H1 (cell line): ENCODE measurements at regions not wholly inside any gene's neighbourhood (a gene's known extent, or its start where the extent isn't known, plus 50 kb on each side); places are given as distances from the start of the nearest gene placed in this dataset.

ENCODE experiments used
- CTCF ChIA-PET: fragments of 300-600 bp; sonication (Branson Sonifier 250); formaldehyde crosslinking; loops from one replicate; lab custom pipeline; 2021; ENCODE audit not compliant: partially characterized antibody; lab: Charles Lee
- POLR2A ChIA-PET: fragments of 300-600 bp; sonication (Branson Sonifier 250); formaldehyde crosslinking; loops from one replicate; lab custom pipeline; 2021; ENCODE audit warnings: inconsistent platforms; ENCODE audit not compliant: partially characterized antibody; lab: Charles Lee
- DNase-seq, 2 experiments: peaks; one replicate each; pipeline versions ENCODE4 v3.0.0 to v3.0.0-alpha.2; 2010 to 2022; ENCODE audit warnings: low spot score in 2 of 2, low read depth in 1 of 2, mixed read lengths in 1 of 2
- FAIRE-seq: peaks from 2 replicates; lab custom pipeline; 2011; peaks lifted over from hg19 to GRCh38; lab: Jason Lieb, UNC
- H2AFZ ChIP-seq: 2 replicates; pipeline ENCODE4 v1.8.1; 2012; ENCODE audit warnings: low read length, inconsistent platforms
- H2AK5ac ChIP-seq: 2 replicates; pipeline ENCODE4 v1.6.1; 2013; ENCODE audit warnings: low read depth, low read length
- H2BK120ac ChIP-seq: replicated peaks from 2 replicates; pipeline ENCODE3; 2013; ENCODE audit warnings: low read depth, low read length, inconsistent platforms
- H2BK12ac ChIP-seq: 2 replicates; pipeline ENCODE4 v1.6.1; 2013; ENCODE audit warnings: low read depth, low read length
- H2BK15ac ChIP-seq: 2 replicates; pipeline ENCODE4 v1.6.1; 2013; ENCODE audit warnings: low read length
- H2BK20ac ChIP-seq: 2 replicates; pipeline ENCODE4 v1.6.1; 2013; ENCODE audit warnings: low read length
- H2BK5ac ChIP-seq: 2 replicates; pipeline ENCODE4 v1.6.1; 2013; ENCODE audit warnings: low read depth, low read length
- H3K14ac ChIP-seq: 2 replicates; pipeline ENCODE4 v1.6.1; 2013; ENCODE audit warnings: inconsistent platforms; ENCODE audit not compliant: insufficient read length
- H3K18ac ChIP-seq: 2 replicates; pipeline ENCODE4 v1.6.1; 2013; ENCODE audit warnings: low read length; ENCODE audit errors: extremely low read depth
- H3K23ac ChIP-seq: 2 replicates; pipeline ENCODE4 v1.6.1; 2013; ENCODE audit warnings: inconsistent platforms; ENCODE audit not compliant: insufficient read length
- H3K23me2 ChIP-seq: 2 replicates; pipeline ENCODE4 v1.6.1; 2013; ENCODE audit warnings: low read depth, low read length
- H3K27ac ChIP-seq: 2 replicates; pipeline ENCODE4 v1.6.1; 2011; ENCODE audit warnings: low read depth, low read length, inconsistent platforms
- H3K27me3 ChIP-seq, 4 experiments: replicated peaks in 1 of 4; 1 replicate in 1 of 4; 2 replicates in 3 of 4; pipeline versions ENCODE4 v1.6.1 to v1.8.1; 2011 to 2013; ENCODE audit warnings: low read length in 3 of 4, mild to moderate bottlenecking in 3 of 4, inconsistent platforms in 2 of 4, mixed read lengths in 2 of 4, moderate library complexity in 1 of 4; ENCODE audit not compliant: control insufficient read depth in 3 of 4, insufficient read depth in 3 of 4; ENCODE audit errors: extremely low read depth in 1 of 4
- H3K36me3 ChIP-seq, 4 experiments: 2 replicates each; pipeline versions ENCODE4 v1.6.1 to v1.8.1; 2011 to 2013; ENCODE audit warnings: mild to moderate bottlenecking in 4 of 4, low read length in 3 of 4, moderate library complexity in 2 of 4, control low read depth in 1 of 4, inconsistent platforms in 1 of 4; ENCODE audit not compliant: insufficient read depth in 4 of 4, control insufficient read depth in 2 of 4
- H3K4ac ChIP-seq: replicated peaks from 2 replicates; pipeline ENCODE3; 2013; ENCODE audit warnings: low read length, low read depth, mixed read lengths, inconsistent platforms; ENCODE audit not compliant: insufficient read length
- H3K4me1 ChIP-seq, 4 experiments: replicated peaks in 1 of 4; 1 replicate in 1 of 4; 2 replicates in 3 of 4; pipeline versions ENCODE4 v1.6.1 to v1.8.1; 2011 to 2013; ENCODE audit warnings: low read length in 3 of 4, inconsistent platforms in 2 of 4, mixed read lengths in 1 of 4; ENCODE audit not compliant: insufficient read depth in 4 of 4, control insufficient read depth in 3 of 4
- H3K4me2 ChIP-seq, 2 experiments: 2 replicates each; pipeline versions ENCODE4 v1.6.1 to v1.8.1; 2011 to 2013; ENCODE audit warnings: low read depth in 2 of 2, low read length in 2 of 2, control low read depth in 1 of 2, inconsistent platforms in 1 of 2, mild to moderate bottlenecking in 1 of 2; ENCODE audit not compliant: insufficient read depth in 1 of 2
- H3K4me3 ChIP-seq, 4 experiments: fragments of 200-600, 300-600 bp in 1 of 4; sonication (generic), shearing (Covaris generic), sonication (Bioruptor Twin) in 1 of 4; 2 replicates each; pipeline versions ENCODE4 v1.5.1 to v1.8.1; 2011 to 2016; ENCODE audit warnings: low read length in 4 of 4, low read depth in 3 of 4, control low read depth in 2 of 4, inconsistent platforms in 2 of 4, mild to moderate bottlenecking in 2 of 4, mixed read lengths in 1 of 4, moderate library complexity in 1 of 4; ENCODE audit not compliant: insufficient read depth in 2 of 4; ENCODE audit errors: extremely low read depth in 1 of 4
- H3K56ac ChIP-seq: replicated peaks from 2 replicates; pipeline ENCODE3; 2013; ENCODE audit warnings: low read depth, mild to moderate bottlenecking, mixed read lengths, low read length, inconsistent platforms; ENCODE audit not compliant: insufficient read length
- H3K79me1 ChIP-seq: 2 replicates; pipeline ENCODE4 v1.6.1; 2013; ENCODE audit warnings: low read depth, low read length, control low read depth
- H3K79me2 ChIP-seq, 2 experiments: 2 replicates each; pipeline versions ENCODE4 v1.6.1 to v1.8.1; 2012 to 2013; ENCODE audit warnings: low read length in 2 of 2, mild to moderate bottlenecking in 2 of 2, inconsistent platforms in 1 of 2; ENCODE audit not compliant: insufficient read depth in 2 of 2, control insufficient read depth in 1 of 2
- H3K9ac ChIP-seq, 4 experiments: replicated peaks in 1 of 4; 1 replicate in 1 of 4; 2 replicates in 3 of 4; pipeline versions ENCODE4 v1.6.1 to v1.8.1; 2011 to 2013; ENCODE audit warnings: low read depth in 3 of 4, low read length in 3 of 4, control low read depth in 2 of 4, mild to moderate bottlenecking in 2 of 4, moderate library complexity in 2 of 4, inconsistent platforms in 1 of 4; ENCODE audit errors: extremely low read depth in 1 of 4
- H3K9me3 ChIP-seq, 2 experiments: 2 replicates each; pipeline versions ENCODE4 v1.6.1 to v1.8.1; 2012 to 2013; ENCODE audit warnings: mild to moderate bottlenecking in 2 of 2, moderate library complexity in 2 of 2, control low read depth in 1 of 2, inconsistent platforms in 1 of 2, low read depth in 1 of 2, low read length in 1 of 2, mixed read lengths in 1 of 2; ENCODE audit not compliant: insufficient read depth in 2 of 2
- H4K20me1 ChIP-seq, 2 experiments: replicated peaks in 1 of 2; 2 replicates each; pipeline versions ENCODE3 to v1.8.1; 2011 to 2013; ENCODE audit warnings: inconsistent platforms in 2 of 2, low read length in 2 of 2, mild to moderate bottlenecking in 1 of 2; ENCODE audit not compliant: insufficient read depth in 2 of 2, control insufficient read depth in 1 of 2
- H4K5ac ChIP-seq: 2 replicates; pipeline ENCODE4 v1.6.1; 2013; ENCODE audit warnings: low read length, low read depth, mixed read lengths, inconsistent platforms; ENCODE audit not compliant: insufficient read length
- H4K8ac ChIP-seq: 2 replicates; pipeline ENCODE4 v1.8.0; 2013; ENCODE audit warnings: mild to moderate bottlenecking, moderate library complexity, low read length, inconsistent platforms; ENCODE audit not compliant: insufficient read depth; ENCODE audit errors: extremely low read depth
- H4K91ac ChIP-seq: replicated peaks from 2 replicates; pipeline ENCODE3; 2013; ENCODE audit warnings: low read length, mixed read lengths, inconsistent platforms; ENCODE audit not compliant: insufficient read length
- GABPA ChIP-seq: IDR thresholded peaks from 2 replicates; pipeline ENCODE4 v1.6.1; 2011; ENCODE audit warnings: mild to moderate bottlenecking, low read length, moderate library complexity, borderline replicate concordance; ENCODE audit not compliant: insufficient read depth
- HDAC2 ChIP-seq, 2 experiments: fragments of 300-600 bp in 1 of 2; sonication (generic) in 1 of 2; IDR thresholded peaks; 2 replicates each; pipeline ENCODE4 v1.6.1; 2011 to 2012; ENCODE audit warnings: low read depth in 2 of 2, low read length in 2 of 2, mild to moderate bottlenecking in 2 of 2, moderate library complexity in 2 of 2, borderline replicate concordance in 1 of 2, inconsistent platforms in 1 of 2
- POLR2A ChIP-seq, 2 experiments: IDR thresholded peaks; 1 replicate in 1 of 2; 2 replicates in 1 of 2; pipeline ENCODE4 v1.6.1; 2011; ENCODE audit warnings: low read depth in 2 of 2, low read length in 2 of 2, mild to moderate bottlenecking in 2 of 2; ENCODE audit errors: control extremely low read depth in 1 of 2
- POLR2AphosphoS5 ChIP-seq: IDR thresholded peaks from 2 replicates; pipeline ENCODE4 v1.6.1; 2011; ENCODE audit warnings: low read depth, low read length
- SIX5 ChIP-seq: IDR thresholded peaks from 2 replicates; pipeline ENCODE4 v1.6.1; 2011; ENCODE audit warnings: mild to moderate bottlenecking, low read depth, low read length
- SRF ChIP-seq: IDR thresholded peaks from 2 replicates; pipeline ENCODE4 v1.6.1; 2011; ENCODE audit warnings: mild to moderate bottlenecking, low read depth, low read length, moderate library complexity
- TAF1 ChIP-seq: IDR thresholded peaks from 2 replicates; pipeline ENCODE4 v1.6.1; 2011; ENCODE audit warnings: mild to moderate bottlenecking, low read depth, low read length
- TAF7 ChIP-seq: optimal IDR thresholded peaks from 2 replicates; pipeline ENCODE3; 2011; ENCODE audit warnings: low read depth, mild to moderate bottlenecking, inconsistent platforms, low read length, moderate library complexity, borderline replicate concordance
- TCF12 ChIP-seq: IDR thresholded peaks from 2 replicates; pipeline ENCODE4 v1.6.1; 2011; ENCODE audit warnings: low read depth, mild to moderate bottlenecking, low read length
- YY1 ChIP-seq: IDR thresholded peaks from 2 replicates; pipeline ENCODE4 v1.6.1; 2011; ENCODE audit warnings: low read depth, mild to moderate bottlenecking, low read length
- WGBS, 2 experiments: shearing (Covaris generic) in 1 of 2; methylation state at CpG; one replicate each; pipeline versions ENCODE4 v1.1.6 to v1.1.7; 2013 to 2015; ENCODE audit warnings: low lambda C conversion rate in 2 of 2, mixed read lengths in 2 of 2, inconsistent platforms in 1 of 2, low coverage in 1 of 2, missing lambda C conversion rate in 1 of 2; ENCODE audit not compliant: insufficient replicate concordance in 2 of 2, insufficient coverage in 1 of 2, insufficient read length in 1 of 2; ENCODE audit errors: extremely low coverage in 1 of 2, missing lambda C conversion rate in 1 of 2; 5-methylcytosine and 5-hydroxymethylcytosine counted together

- Histone ChIP-seq H3K18ac (no peak overlapping the region), H2BK5ac (no peak overlapping the region), H3K27ac (no peak overlapping the region), H4K20me1 (no peaks in the 10 kb centered on the region), H3K23me2 (no peaks in the 10 kb centered on the region), H3K9me3 (no peaks in the 10 kb centered on the region), H2AK5ac (no peak overlapping the region), H3K79me1 (no peaks in the 10 kb centered on the region), H3K36me3 (no peaks in the 10 kb centered on the region), H3K4me3 (no peak overlapping the region), H2BK15ac (no peak overlapping the region), H2BK20ac (no peak overlapping the region), H3K23ac (no peak overlapping the region), H2AFZ (no peak overlapping the region), H4K91ac (no peak overlapping the region), H2BK120ac (no peak overlapping the region), H4K5ac (no peak overlapping the region), H3K14ac (no peak overlapping the region), H3K4me2 (no peak overlapping the region), H4K8ac (no peak overlapping the region), H3K4ac (no peak overlapping the region), H3K56ac (no peak overlapping the region), H3K27me3 (no peaks in the 10 kb centered on the region), H2BK12ac (no peak overlapping the region)
- WGBS, 2 experiments = 90% methylated on average over 1 of the region's 1 CpG; no CpG with 5 or more reads in 1 of the 2 experiments
- CTCF ChIA-PET = no interaction called here
- POLR2A ChIA-PET = no interaction called here
- FAIRE-seq = no peak
- no peak for TF ChIP-seq POLR2A (IDR thresholded peaks at IDR 0.05; ENCODE audit: control extremely low read depth in 1 of 2, low read depth in 2 of 2, low read length in 2 of 2)
- no peak for TF ChIP-seq POLR2AphosphoS5
- TF ChIP-seq TAF1 = no peak
- TF ChIP-seq TAF7 = no peak
- no peak for TF ChIP-seq SIX5
- TF ChIP-seq YY1 = no peak
- no peak for TF ChIP-seq SRF
- no peak for TF ChIP-seq GABPA
- no peak for TF ChIP-seq TCF12
- TF ChIP-seq HDAC2 (IDR thresholded peaks at IDR 0.05; ENCODE audit: borderline replicate concordance in 1 of 2, low read depth in 2 of 2, low read length in 2 of 2) = no peak
- TF ChIP-seq, all 59 proteins: peak for 0
- Histone ChIP-seq H3K9ac (no peak overlapping the region), H3K79me2 (no peaks in the 10 kb centered on the region), H3K4me1 (no peaks in the 10 kb centered on the region)
- DNase-seq = no peak
Observed at GRCh38 chr2:51575181-51575580, 543.2 kb upstream of the NRXN1 start.
